GM10248 (cell line): ENCODE measurements at regions not wholly inside any gene's neighbourhood (a gene's known extent, or its start where the extent isn't known, plus 50 kb on each side); places are given as distances from the start of the nearest gene placed in this dataset.

Source experiments
- CTCF ChIA-PET: fragments of 300-600 bp; sonication (Branson Sonifier 250); formaldehyde crosslinking; extraction: SDS; loops from one replicate; lab custom pipeline; 2021; ENCODE audit warnings: antibody characterized with exemption; lab: Yijun Ruan, JAX
- POLR2A ChIA-PET: fragments of 350-650 bp; sonication (Branson Sonifier 250); formaldehyde crosslinking; extraction: SDS; loops from one replicate; lab custom pipeline; 2020; ENCODE audit warnings: antibody characterized with exemption; lab: Yijun Ruan, JAX
- DNase-seq: peaks from one replicate; pipeline ENCODE4 v3.0.0; 2012; ENCODE audit errors: extremely low spot score
- TF ChIP-seq, protein P1 (sequence below): IDR thresholded peaks from 2 replicates; pipeline ENCODE4 v1.5.1; 2012; ENCODE audit warnings: mild to moderate bottlenecking, low read depth; ENCODE audit errors: extremely low read depth, missing control alignments, control extremely low read depth

DNA sequence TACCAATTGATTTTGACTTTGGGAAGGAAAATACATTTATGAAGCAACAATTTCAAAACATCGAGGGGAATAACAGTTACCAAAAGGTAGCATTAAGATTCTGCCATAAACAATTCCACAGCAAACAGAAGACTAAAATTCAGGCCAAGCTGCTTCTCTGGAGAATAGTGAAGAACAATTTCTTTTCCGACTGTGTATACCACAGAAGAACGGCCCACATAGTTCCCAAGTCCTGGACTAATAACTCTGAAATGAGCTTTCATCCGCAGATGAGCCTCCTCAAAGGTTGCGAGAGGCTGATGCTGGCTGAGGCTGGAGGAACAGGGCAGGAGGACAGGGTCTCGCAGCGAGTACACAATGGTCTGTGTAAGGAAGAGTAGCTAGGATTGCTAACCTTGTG is 278.9 kb upstream of the TCF4 start:
- DNase-seq, result no peak
- TF ChIP-seq, protein P1, sequence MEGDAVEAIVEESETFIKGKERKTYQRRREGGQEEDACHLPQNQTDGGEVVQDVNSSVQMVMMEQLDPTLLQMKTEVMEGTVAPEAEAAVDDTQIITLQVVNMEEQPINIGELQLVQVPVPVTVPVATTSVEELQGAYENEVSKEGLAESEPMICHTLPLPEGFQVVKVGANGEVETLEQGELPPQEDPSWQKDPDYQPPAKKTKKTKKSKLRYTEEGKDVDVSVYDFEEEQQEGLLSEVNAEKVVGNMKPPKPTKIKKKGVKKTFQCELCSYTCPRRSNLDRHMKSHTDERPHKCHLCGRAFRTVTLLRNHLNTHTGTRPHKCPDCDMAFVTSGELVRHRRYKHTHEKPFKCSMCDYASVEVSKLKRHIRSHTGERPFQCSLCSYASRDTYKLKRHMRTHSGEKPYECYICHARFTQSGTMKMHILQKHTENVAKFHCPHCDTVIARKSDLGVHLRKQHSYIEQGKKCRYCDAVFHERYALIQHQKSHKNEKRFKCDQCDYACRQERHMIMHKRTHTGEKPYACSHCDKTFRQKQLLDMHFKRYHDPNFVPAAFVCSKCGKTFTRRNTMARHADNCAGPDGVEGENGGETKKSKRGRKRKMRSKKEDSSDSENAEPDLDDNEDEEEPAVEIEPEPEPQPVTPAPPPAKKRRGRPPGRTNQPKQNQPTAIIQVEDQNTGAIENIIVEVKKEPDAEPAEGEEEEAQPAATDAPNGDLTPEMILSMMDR, result no peak
- POLR2A ChIA-PET, result no interaction called here
- CTCF ChIA-PET, result no interaction called here

DNA sequence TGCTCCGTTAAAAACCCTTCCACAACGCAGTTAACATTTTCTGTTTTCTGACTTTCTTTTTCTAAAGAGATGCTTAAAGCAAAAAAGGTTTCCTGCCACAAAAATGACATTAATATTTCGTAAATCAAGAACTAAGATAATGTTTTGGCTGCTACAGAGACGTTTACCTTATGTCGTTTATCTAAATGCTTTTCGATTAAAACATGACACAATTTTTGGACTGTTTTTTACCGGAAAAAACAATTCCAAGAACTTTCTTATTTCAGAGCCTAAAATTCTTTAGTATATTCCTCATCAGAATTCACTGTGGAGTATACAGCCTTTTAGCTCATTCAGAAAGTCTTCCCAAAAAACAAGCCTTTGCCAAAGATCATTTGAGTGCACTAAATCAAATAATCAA is 278.0 kb upstream of the TCF4 start:
- TF ChIP-seq, protein P1, result no peak
- POLR2A ChIA-PET, result no interaction called here
- no peak for DNase-seq
- CTCF ChIA-PET, result no interaction called here

DNA sequence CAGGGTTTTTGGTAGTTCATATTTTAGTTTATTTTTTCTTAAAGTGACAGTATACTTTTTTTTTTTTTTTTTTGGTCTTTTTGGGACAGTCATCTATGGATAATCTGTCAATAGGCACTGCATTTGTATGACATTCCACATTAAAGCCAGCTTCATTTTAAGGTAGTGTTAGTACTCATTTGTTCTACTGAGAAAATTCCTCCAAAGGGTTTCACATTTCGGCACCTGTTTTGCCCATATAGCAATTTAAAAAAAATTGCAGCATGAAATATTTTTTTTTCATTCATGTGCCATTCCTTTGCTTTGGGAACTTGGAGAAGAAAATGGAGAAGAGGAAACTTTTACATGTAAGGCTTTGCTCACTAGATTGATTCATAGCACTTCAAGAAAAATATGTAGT is 276.3 kb upstream of the TCF4 start:
- TF ChIP-seq, protein P1, result no peak
- POLR2A ChIA-PET, result no interaction called here
- DNase-seq, result no peak
- CTCF ChIA-PET, result no interaction called here

DNA sequence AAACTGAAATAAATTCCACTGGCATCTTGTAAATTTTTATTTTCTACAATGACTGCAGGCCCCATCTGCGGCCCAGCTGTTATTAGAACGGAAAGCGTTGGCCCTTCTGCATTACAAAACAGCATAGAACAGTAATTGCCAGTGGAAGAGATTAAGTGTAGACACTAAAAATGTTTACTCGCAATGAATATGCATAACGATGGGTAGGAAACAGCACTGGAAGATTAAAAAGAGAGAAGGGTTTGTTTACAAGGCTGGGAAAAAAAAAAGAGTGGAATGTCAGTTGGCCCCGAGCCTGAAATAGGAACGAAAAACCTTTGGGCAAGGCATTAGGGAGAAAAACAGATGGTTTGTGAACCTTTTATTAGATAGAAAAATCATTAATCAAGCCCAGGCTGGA is 275.9 kb upstream of the TCF4 start:
- DNase-seq, result no peak
- POLR2A ChIA-PET, result no interaction called here
- CTCF ChIA-PET, result no interaction called here
- TF ChIP-seq, protein P1, result no peak

DNA sequence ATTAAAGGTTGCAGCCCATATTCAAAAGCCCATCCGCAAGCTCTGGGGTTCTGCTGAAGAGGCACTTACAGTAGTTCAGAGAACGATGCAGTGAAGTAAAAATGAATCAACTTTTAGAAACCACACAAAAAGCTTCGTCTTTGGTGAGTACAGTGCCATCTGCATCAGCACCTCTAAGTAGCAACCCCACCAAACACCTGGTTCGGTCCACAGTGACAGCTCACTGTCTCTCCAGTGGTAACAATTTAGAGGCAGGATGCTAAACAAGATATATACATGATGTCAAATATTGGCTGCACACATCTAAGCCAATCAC is 275.4 kb upstream of the TCF4 start:
- CTCF ChIA-PET, result no interaction called here
- TF ChIP-seq, protein P1, result no peak
- DNase-seq, result no peak
- POLR2A ChIA-PET, result no interaction called here

DNA sequence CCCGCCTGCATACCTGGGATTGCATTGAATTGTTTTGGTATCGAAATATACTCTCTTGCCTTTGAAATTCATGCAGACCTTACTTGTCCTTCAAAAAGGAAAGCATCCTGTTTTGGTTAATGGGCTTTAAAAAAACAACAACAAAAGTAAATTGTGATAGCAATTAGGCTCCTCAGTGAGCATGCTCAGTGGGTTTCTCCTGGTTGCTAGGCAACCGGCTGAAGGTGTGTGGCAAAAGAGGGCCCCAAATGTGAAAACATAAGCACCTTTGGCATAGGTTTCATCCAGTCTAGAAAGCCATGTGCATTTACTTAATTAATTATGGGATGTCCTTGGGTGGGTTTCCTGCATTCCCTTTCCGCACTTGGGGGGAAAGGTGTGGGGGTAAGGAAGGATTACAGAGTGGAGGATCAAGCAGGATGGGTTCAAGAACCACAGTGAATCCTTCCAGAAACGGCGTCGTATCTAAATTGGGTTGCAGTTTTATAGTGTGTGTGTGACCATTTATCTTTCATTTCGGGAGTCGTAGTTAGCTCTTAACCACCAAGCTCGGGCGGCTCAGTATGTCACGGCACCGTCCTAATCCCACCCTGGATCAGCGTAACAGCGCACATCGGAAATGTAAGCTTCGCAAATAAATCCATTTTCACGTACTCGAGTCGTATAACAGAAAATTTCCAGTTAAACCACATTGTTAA is 274.9 kb upstream of the TCF4 start:
- TF ChIP-seq, protein P1, result no peak
- no peak for DNase-seq
- POLR2A ChIA-PET, result no interaction called here
- CTCF ChIA-PET, result no interaction called here
